ENCODE measurements at regions not wholly inside any gene's neighbourhood (a gene's known extent, or its start where the extent isn't known, plus 50 kb on each side); places are given as distances from the start of the nearest gene placed in this dataset.
A peak's percentile ranks its signal among the peaks of the same experiment; 100 is the strongest.

DNA sequence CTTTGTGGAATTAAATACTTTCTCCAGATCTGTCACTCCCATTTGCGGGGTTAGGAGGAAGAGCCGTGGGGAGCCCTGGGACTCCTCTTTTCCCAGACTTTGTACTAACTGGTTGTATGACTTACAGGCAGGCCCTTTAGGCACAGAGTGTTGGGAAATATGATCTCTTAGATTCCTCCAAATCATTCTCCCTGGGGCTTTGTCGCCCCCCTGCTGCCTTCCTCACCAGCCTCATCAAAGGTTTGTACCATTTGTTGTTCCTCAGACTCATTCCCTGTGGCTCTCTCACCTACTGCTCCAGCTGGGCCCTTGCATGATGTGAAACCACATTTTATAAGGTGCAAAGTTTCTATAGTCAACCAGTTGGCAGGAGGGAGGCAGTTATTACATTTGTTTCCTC lies 56.4 kb downstream of the CRYGS start:
- no peak for DNase-seq (ENCODE audit: low read depth)

DNA sequence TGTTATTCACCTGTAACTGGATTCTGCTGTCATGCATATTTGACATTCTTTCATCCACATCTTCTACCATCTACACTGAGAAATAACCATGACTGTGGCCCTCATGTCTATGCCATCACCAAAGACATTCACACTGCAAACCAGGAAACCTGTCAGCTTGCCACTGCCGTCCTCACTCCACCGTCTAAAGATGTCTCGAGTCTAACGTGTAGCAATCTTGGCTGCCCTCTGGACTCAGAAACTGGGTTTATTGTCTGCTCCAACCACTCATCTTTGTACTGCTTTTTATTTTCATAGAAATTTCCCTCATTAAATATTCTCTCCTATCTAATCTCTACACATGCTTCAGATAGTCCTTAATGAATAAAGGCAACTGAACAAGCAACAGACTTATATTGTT lies 57.1 kb downstream of the CRYGS start:
- DNase-seq (ENCODE audit: low read depth): no peak

DNA sequence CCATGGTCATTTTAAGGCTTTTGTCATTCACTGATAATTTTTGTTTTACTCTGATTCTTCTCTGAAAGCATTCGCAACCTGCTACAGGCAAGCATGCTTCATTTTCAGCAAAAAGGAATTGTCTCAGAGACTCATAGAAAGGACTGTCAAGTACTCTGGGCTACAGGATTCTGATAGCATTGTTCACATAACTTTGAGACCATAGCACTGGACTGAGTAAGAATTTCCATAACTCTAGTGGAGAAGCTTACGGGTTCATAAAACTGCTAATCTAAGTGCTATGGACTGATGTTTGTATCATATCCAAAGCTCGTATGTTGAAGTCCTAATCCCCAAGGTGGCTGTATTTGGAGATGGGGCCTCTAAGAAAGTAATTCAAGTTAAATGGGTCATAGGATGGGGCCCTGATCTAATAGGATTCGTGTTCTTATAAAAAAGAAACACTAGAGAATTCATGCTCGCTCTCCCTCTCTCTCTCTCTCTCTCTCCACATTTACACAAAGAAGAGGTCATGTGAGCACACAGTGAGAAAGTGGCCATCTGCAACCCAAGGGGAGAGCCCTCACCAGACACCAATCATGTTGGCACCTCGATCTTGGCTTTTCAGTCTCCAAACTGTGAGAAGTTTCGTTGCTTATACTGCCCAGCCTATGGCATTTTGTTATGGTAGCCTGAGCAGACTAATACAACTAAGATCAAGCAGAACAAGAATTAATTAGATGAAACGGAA lies 60.4 kb downstream of the CRYGS start:
- no peak for DNase-seq (ENCODE audit: low read depth)

DNA sequence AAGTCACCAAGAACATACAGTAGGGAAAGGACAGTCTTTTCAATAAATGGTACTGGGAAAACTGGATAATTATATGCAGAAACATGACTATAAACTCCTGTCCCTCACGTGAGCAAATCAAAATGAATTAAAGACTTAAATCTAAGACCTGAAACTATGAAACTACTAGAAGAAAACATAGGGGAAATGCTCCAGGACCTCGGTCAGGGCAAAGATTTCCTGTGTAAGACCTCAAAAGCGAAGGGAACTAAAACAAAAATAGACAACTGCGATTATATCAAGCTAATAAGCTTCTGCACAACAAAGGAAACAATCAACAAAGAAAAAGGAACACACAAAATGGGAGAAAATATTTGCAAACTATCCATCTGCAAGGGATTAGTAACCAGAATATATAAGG lies 62.7 kb downstream of the CRYGS start:
- DNase-seq (ENCODE audit: low read depth): no peak

DNA sequence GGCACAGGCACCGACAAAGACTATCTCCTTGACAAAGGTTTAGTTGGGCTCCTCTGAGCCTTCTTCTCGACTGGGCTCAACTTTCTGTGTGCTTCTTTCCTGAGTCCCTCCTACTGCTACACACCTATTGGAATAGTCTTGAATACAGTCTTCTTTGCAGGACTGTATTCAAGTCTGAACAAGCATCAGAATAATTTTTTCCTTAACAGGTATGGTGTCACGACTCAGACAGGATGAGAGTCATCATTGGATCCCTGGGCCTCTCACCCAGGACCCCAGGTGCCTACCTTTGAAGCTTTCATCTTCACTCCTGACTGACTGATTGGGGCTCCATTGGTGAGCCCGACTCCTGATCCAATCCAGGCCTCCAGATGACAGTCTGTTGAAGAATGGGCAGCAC lies 66.3 kb downstream of the CRYGS start:
- no peak for DNase-seq (ENCODE audit: low read depth)

DNA sequence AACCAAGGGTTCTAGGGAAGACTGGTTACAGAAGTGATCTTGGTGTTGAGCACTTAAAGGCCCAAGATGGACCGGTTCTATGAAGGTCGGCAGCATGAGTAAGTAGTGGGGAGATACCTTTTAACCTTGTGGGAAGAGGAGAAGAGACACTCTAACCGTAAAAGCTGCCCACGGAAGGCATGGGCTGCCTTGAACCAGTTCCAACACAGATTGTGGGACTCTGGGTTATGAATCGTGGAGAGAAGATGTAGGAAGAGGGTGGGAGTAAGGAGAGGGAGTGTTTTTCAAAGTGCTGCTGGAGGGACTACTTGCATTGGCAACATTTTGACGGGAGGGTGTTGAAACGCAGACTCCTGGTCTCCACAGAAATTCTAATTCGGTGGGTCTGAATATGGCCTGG lies 67.1 kb downstream of the CRYGS start:
- no peak for DNase-seq (ENCODE audit: low read depth)

DNA sequence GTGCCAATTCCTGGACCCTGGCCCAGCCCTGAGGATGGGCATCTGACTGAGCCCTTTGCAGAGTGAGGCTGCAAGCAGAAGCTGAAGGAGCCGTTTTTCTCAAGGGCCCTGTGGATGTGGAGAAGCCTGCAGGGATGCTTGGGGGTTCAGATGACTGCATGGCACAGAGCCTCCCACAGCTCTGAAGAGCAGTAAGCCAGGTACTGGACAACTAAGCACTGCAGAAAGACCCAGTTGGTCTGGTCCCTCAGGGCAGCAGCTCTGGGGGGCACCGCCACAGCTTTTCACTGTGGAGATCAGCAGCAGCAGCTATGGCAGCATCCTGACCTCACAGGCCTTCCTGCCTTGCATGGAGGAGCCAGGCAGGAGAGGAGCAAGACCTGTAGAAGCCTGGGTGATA lies 67.6 kb downstream of the CRYGS start:
- no peak for DNase-seq (ENCODE audit: low read depth)

DNA sequence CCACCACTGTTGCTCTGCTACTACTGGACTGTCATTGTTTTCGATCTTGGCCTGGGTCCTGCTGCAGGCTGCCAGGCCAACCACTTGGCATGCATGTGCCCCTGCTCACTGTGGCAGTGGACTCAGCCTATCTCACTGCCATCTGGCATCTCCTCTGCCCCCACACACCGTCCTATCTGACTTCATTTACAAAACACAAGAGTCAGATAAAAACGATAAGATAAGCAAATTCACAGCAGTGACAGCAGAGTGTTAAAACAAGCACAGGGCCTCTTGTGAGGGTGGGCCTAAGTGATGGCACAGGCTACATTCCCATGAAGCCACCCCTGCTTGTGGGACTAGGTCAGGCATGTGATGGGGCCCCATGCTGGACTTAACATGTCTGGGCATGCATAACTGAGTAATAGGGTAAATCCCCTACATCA lies 68.1 kb downstream of the CRYGS start:
- no peak for DNase-seq (ENCODE audit: low read depth)

DNA sequence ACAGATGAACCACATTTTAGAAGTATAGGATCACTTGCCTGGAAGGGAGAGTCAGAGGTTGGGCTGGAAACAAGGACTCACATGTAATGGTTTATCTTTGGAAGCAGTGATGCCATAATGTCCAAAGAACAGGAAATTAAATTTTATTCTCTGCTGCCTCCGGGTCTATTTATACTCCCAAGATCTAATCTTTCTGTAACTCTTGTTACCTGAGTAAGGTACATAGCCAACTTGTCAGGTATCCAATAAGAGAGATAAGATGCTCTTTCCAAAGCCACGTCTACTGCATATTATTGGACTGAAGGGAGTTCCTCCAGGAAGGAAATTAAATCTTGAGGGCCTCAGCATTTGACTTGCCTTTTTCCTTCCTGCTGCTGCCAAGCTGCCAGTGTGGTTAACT lies 71.0 kb downstream of the CRYGS start:
- no peak for DNase-seq (ENCODE audit: low read depth)

DNA sequence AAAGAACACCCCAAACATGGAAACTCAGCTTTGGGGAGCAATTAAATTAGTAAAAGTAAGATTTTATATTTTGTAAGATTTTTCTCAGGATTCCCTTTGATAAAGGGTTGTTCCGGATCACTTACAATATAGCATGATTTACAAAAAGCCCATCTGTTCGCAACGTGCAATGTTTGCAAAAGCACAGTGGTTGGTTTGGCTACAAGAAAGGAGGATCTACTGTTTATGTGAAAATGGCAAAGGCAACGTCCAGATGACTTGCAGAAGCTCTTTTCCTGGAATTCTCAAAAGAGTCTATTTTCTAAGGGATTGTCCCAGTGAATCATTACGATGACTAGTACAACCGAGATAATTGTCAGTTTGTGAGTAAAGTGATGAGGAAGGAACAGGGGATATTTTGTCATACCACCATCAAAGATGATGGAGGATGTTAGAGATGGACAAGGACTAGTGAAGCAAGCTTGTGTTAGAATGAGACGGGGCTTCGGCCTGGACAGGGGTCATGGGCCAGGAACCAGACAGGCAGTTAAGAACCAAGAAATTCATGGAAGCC lies 71.6 kb downstream of the CRYGS start:
- peak; percentile 13 for DNase-seq (ENCODE audit: low read depth)

DNA sequence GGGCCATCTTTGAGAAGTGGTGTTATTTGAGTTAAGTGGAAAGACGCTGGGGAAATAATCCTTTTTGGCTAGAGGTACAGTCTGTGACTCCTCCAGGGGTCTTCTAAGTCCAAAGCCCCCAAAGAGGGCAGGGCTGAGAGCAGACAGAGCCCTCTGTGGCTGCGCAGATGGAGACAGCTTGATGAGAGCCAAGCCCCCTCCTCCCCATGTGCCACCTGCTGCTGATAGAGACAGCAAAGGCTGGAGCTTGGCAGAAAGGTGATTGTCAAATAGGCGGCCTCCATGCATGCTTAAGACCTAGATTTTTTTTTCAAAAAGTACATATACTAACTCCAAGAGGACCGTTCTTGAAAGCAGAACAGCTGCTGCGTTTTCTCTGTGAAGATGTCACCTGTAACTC lies 72.4 kb downstream of the CRYGS start:
- no peak for DNase-seq (ENCODE audit: low read depth)

DNA sequence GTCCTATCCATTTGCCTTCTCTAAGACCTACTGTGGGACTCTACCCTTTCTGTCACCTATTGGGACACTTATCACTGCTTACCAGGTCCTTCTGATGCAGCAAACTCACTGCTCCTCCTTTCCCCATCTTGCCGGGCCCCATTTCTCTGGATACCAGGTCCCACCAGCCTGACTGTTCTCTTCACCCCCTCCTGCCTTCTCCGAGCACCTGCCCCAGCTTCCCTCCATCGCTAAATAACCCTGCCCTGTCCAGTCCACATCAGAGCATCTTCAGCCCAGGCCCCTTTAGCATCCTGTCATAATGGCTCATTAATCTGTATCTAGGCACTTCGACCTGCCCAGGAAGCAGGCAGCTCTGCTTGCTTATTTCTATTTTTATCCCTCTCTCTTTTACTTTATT lies 74.7 kb downstream of the CRYGS start:
- no peak for DNase-seq (ENCODE audit: low read depth)

DNA sequence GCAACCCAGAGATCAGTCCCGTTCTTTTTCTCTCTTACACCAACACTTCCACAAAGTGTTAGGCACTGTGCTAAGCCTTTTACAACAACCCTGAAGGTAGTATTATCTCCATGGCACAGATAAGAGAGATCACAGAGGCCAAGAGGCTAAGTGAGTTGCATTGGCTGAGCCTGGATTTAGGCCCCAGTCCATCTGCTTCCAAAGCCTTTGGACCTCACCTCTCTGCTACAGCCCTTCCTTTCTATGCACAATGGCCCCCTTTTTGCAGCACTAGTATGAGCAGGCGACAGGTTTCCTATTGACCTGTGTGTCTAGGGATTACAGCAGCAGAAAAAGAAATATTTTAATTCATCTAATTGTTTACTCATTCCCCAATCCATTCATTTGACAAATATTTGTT lies 76.2 kb downstream of the CRYGS start:
- no peak for DNase-seq (ENCODE audit: low read depth)

DNA sequence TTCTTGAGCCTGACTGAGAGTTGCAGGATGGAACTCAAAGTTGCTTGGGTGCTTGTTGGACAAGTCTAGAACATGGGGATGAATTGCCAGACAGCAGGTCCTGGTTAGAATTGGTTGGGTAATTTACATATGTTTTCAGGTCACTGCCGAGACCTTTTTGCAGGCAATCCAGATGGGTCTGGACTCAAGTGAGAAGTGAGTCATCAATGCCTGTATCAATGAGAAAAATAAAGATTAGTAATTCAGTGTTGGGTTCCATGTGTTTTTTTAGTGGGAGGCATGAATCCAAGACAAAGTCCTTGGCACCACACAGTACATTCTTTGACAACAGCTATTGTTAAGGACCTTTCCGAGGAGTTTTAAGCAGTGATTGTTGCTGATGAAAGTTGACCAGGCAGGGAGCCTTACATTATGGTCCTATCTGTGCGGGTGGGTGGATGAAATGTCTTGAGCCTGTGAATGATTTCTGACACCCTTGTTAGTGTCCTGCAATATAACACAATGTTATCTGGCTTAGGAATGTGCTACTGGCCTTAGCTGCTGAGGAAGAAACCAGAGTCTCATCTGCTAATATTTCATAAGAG lies 77.7 kb downstream of the CRYGS start:
- no peak for DNase-seq (ENCODE audit: low read depth)

DNA sequence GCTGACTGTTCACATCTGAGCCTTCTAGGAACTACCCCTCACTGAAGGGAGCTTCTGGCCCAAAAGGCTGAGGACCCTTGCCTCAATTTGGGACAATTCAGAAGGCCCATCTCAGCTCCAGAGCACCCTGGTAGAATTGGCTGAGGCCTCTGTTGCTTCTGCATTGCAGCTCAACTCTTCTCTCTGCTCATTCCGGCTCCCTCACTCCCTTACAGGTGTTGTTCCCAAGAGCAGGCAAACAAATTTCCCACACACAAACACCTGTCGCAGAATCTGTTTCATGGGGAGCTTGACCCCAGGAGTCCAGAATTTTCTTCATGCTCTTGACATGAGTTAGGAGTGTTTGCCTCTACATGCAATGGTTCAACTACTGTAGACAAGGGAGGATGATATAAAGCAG lies 78.7 kb downstream of the CRYGS start:
- DNase-seq (ENCODE audit: low read depth): no peak

DNA sequence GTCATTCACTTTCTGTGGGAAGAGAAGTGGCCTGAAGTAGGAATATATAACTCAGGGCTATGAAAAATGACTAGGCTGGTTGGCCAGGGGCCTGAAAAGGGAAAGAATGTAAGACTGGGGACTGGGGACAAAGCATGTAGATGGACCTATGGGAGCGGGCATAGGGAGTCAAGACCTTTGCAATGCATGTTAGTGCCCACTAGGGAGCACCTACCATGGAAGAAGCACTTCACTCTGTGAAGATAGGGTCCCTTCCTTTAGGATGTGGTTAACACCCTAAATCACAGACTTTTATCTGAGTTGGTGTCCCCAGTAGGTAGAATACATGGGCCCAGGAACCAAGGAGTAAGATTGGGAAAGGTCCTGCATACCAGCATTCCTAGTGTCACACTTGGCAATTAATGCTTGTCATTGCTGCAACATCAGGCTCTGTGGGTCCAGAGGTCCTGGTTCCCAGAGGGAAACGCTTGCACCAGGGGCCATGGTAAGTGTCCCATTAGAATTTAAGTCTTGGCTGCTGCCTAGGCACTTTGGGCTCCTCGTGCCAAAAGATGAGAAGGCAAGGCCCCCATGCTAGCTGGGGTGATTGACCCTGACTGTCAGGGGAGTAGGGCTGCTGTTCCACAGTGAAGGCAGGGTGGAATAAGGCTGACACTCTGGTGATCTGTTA lies 79.6 kb downstream of the CRYGS start:
- DNase-seq (ENCODE audit: low read depth): no peak

DNA sequence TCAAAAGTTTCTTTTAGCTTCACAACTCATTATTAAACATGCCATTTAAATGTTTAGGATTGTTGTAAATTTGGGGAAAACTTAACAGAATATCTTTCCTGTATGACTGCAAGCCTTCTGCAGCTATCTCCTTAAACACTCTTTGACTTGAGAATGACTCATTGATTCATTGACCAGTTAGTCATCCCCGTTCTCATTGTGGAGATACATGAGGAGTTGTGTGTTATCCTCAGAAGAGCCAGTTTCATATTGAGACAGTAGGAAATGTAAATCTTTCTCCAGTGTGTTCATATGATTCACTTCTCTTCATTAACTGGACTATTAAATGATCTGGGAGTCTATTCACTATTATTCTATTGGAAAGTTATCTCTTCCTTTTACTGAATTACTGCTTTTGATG lies 83.0 kb downstream of the CRYGS start:
- peak; percentile 86 for DNase-seq (ENCODE audit: low read depth)

DNA sequence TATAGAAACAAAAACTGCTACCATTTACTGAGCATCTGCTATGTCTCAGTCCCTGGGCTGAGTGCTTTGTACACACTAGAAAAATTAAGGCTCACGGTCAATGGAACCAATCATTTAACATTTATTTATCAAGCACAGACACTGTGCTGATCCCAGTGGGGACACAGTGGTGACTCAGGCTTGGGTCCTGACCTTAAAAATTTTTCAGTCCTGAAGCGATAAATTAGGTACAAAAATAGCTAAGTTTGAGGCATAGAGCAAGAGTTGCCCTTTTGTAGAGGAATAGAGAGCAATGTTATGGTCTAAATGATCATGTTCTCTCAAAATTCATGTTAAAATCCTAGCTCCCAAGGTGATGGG lies 85.1 kb downstream of the CRYGS start:
- no peak for DNase-seq (ENCODE audit: low read depth)

DNA sequence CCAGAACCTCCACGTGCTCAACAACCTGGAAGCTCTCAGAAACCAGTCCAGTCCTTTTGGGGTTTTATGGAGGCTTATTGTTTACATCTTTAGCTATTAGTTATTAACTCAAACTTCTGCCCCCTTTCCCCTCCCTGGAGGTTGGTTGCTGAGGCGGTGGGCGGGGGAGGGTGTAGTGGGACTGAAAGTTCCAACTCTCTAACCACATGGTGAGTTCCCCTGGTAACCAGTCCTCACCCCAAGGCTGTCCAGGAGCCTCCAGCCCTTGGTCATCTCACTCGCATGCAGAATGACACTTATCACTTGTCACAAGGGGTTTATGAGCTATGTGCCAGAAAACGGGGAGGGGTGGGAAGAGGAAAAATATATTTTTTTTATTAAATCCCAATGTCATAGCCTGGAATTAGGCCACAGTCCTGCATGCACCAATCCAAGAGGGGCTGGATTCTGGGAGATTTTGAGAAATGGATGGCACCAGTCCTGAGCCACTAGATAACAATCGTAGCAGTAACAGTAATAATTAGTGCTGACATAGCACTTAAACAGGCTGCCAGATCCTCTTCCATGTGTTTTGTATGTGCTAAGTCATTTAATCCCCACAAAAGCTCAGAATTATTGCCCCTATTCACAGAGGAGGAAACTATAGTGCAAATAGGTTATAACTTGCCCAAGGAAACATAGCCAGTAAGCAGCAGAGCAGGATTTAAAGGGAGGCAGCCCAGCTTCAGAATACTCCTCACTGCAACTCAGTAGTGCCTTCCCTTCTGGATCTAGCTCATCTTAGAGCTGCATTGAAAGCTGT lies 85.7 kb downstream of the CRYGS start:
- DNase-seq (ENCODE audit: low read depth): no peak

DNA sequence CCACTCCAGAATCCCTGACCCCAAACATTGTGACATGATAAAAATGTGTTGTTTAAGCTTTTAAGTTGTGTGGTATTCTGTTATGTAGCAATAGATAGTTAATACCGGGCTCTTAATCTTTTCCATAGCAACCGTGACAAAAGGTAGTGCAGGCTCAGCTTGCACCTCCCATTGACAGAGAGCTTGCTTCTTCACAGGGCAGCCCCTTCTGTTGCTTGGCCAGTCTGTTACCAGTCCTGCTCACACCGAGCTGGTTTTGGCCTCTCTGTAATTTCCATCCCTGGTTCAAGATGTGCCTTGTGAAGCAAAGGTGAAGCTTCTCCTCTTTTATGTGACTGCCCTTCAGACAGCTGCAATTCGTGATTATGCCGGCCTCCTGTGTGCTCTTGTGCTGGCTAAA lies 86.9 kb downstream of the CRYGS start:
- DNase-seq (ENCODE audit: low read depth): no peak

DNA sequence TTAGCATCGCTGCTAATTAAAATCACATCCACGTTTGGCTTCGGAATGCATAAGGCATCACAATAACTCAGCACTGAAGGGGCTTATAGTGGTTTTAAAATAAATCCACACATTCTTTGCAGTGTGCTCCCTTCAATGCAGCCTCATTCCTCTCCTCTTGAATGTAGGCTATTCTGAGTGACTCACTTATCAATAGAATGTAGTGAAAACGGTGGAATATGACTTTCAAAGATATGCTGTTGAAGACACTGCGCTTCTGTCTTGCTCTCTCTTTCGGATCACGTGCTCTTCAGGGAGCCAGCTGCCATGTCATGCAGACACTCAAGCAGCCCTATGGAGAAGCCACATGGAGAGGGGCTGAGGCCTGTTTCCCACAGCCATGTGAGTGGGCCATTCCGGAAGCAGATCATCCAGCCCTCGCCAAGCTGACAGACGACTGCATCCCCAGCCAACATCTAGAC lies 87.4 kb downstream of the CRYGS start:
- DNase-seq (ENCODE audit: low read depth): no peak

DNA sequence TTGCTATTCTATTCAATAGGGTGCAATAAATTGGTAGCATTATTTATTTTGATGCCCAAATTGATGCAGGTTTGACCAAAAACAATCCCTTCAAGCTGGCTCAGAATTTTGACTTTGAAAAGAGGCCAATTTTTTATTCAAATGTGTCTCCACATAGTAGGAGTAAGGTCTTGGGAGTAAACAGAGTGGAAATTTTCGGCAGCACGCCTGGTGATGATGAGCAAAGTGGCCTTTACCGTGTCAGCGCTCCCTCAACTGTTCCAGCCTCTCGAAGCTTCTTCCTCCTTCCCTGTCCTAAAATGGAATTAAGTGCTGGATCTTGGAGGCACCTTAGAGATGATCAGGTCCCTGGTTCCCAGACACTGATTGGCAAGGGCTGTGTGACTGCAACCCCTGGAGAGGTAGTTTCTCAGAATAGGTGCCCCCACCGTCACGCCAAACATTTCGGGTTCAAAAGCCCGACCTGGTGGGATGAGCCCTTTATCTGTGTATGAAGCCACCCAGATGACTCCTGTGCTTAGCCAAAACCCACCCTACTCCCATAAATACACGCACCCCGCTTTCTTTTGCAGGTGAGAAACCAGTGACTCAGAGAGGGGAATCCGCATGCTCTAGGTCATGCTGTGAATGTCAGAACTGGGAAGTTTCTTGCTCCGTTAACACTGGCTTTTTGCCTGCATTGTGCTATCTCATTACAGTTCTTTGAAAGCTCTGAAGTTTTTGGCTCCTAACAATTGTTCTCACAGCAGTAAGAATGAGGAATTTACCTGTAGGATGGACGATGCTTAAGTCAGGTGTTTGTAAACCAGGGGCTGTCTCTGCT lies 89.1 kb downstream of the CRYGS start:
- DNase-seq (ENCODE audit: low read depth): no peak
